ENCODE measurements at regions not wholly inside any gene's neighbourhood (a gene's known extent, or its start where the extent isn't known, plus 50 kb on each side); places are given as distances from the start of the nearest gene placed in this dataset.

DNA sequence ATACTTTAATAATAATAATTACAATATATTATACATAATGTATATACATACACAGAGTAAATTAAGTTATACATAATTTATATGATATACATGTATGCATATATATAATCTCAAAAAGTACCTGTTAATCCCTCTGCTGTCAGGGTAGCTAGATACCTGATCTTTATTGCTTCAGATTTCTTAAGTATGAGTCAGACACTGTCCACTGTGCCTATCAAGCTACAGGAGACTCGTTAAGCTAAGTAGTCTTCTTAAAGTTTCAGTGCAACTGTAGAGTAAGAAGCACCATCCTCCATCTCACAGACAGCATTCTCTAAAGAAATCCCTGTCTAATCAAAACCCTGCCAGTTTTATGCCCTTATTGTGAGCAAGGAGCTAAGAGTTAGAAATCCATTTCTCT lies 428.7 kb downstream of the RERGL start:
- DNase-seq (ENCODE audit: low spot score, unreplicated experiment) = no peak
- Mint-ChIP-seq H3K4me3 (ENCODE audit: low read depth) (no peak overlapping the region), H3K27me3 (no peaks in the 10 kb centered on the region), H3K9me3 (ENCODE audit: low read depth) (peaks cover 3% of the 10 kb centered on the region), H3K27ac (no peak overlapping the region), H3K36me3 (ENCODE audit: insufficient read depth) (no peaks in the 10 kb centered on the region), H3K4me1 (ENCODE audit: low read depth) (peaks cover 1% of the 10 kb centered on the region)
- no peak for TF ChIP-seq CTCF (IDR thresholded peaks at IDR 0.05; ENCODE audit: unreplicated experiment)

DNA sequence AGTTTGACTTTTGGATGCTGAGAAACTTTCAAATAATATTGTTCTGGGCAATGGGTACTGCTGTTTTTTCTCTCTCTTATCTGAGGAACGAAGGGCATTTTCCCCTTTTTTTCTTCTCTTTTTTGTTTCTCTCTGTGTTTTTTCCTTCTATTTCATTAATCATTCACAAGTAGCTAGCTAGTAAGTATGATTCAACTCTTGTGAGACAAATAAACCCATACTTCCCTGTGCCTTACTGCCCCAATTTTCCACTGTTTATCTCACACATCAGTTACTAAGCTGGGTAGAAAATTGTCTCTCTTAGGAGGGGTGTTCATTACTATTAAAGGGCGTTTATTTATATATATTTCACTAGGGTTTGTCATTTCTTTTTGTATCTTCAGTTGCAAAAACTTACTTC lies 437.6 kb downstream of the RERGL start:
- TF ChIP-seq CTCF (IDR thresholded peaks at IDR 0.05; ENCODE audit: unreplicated experiment) = no peak
- H3K9me3 Mint-ChIP-seq (ENCODE audit: low read depth) = peaks cover 3% of the 10 kb centered on the region
- no peak for DNase-seq (ENCODE audit: low spot score, unreplicated experiment)
- H3K27me3 Mint-ChIP-seq = no peaks in the 10 kb centered on the region
- peaks cover 4% of the 10 kb centered on the region for H3K4me1 Mint-ChIP-seq (ENCODE audit: low read depth)
- no peaks in the 10 kb centered on the region for H3K36me3 Mint-ChIP-seq (ENCODE audit: insufficient read depth)
- no peak overlapping the region for H3K4me3 Mint-ChIP-seq (ENCODE audit: low read depth)
- peak overlapping the region; percentile 45 for H3K27ac Mint-ChIP-seq

GRCh38 chr12:17642340-17642650 lies 447.7 kb downstream of the RERGL start:
- no peaks in the 10 kb centered on the region for H3K36me3 Mint-ChIP-seq (ENCODE audit: insufficient read depth)
- no peak for TF ChIP-seq CTCF (IDR thresholded peaks at IDR 0.05; ENCODE audit: unreplicated experiment)
- H3K4me1 Mint-ChIP-seq (ENCODE audit: low read depth) = peaks cover 2% of the 10 kb centered on the region
- no peaks in the 10 kb centered on the region for H3K9me3 Mint-ChIP-seq (ENCODE audit: low read depth)
- no peak overlapping the region for H3K27ac Mint-ChIP-seq
- DNase-seq (ENCODE audit: low spot score, unreplicated experiment) = no peak
- H3K27me3 Mint-ChIP-seq = peaks cover 3% of the 10 kb centered on the region
- H3K4me3 Mint-ChIP-seq (ENCODE audit: low read depth) = no peak overlapping the region

GRCh38 chr12:17640615-17641014 lies 449.4 kb downstream of the RERGL start:
- Mint-ChIP-seq H3K27ac (no peak overlapping the region), H3K27me3 (peaks cover 3% of the 10 kb centered on the region), H3K4me3 (ENCODE audit: low read depth) (no peak overlapping the region), H3K9me3 (ENCODE audit: low read depth) (no peaks in the 10 kb centered on the region), H3K36me3 (ENCODE audit: insufficient read depth) (no peaks in the 10 kb centered on the region), H3K4me1 (ENCODE audit: low read depth) (peaks cover 2% of the 10 kb centered on the region)
- no peak for DNase-seq (ENCODE audit: low spot score, unreplicated experiment)
- no peak for TF ChIP-seq CTCF (IDR thresholded peaks at IDR 0.05; ENCODE audit: unreplicated experiment)

GRCh38 chr12:17618831-17619230 lies 471.2 kb downstream of the RERGL start:
- DNase-seq (ENCODE audit: low spot score, unreplicated experiment) = no peak
- no peak for TF ChIP-seq CTCF (IDR thresholded peaks at IDR 0.05; ENCODE audit: unreplicated experiment)
- Mint-ChIP-seq H3K36me3 (ENCODE audit: insufficient read depth) (no peaks in the 10 kb centered on the region), H3K4me1 (ENCODE audit: low read depth) (no peaks in the 10 kb centered on the region), H3K27ac (no peak overlapping the region), H3K27me3 (no peaks in the 10 kb centered on the region), H3K9me3 (ENCODE audit: low read depth) (peaks cover 19% of the 10 kb centered on the region), H3K4me3 (ENCODE audit: low read depth) (no peak overlapping the region)

All from progenitor cell of endocrine pancreas (in vitro differentiated cells).